HEK293T (cell line): ENCODE measurements at regions not wholly inside any gene's neighbourhood (a gene's known extent, or its start where the extent isn't known, plus 50 kb on each side); places are given as distances from the start of the nearest gene placed in this dataset.

ENCODE experiments used
- CTBP1 ChIP-seq: fragments of 450-650 bp; IDR thresholded peaks from 2 replicates; pipeline ENCODE4 v1.6.1; 2016; ENCODE audit warnings: borderline replicate concordance
- SP1 ChIP-seq: fragments of 450-650 bp; IDR thresholded peaks from 2 replicates; pipeline ENCODE4 v1.6.1; 2017

- TF ChIP-seq CTBP1: no peak
- TF ChIP-seq SP1: no peak
Observed at GRCh38 chr14:28902930-28903329, 136.3 kb downstream of the FOXG1 start.
